ENCODE measurements at regions not wholly inside any gene's neighbourhood (a gene's known extent, or its start where the extent isn't known, plus 50 kb on each side); places are given as distances from the start of the nearest gene placed in this dataset.

DNA sequence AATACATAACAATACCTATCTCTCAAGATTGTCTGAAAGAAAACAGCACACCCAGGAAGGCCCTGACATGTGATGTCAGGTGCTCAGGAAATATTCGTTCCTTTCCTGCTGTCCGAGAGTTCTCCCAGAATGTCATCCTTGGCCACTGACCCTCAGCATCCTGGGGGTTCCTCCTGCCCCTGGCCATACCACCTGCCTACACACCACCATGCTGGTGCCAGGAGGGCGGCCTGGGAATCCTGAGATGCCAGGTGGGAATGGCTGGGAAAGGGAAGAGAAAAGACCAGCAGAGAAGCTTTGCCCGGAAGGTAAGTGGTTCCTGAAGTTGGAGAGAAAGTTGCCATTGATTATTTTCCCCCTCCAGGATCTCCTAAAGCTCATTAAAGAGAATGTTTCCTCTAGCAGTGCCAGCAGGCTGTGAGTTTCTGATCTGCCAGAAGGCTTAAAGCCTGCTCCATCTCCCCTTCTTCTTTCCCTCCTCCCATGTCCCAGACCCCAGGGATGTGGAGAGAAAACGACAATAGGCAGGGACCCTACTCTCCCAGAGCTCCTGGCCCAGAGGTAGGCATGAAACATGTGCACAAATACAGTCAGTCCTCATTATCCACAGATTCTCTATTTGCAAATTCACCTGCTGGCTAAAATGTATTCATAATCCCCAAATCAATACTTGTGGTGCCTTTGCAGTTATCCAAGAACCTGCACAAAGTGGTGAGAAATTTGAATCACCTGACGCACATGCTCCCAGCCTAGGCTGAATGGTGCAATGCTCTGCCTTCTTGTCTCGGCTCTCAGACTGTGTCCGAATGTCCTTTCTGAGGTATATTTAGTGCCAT lies 147.1 kb upstream of the MYCN start:
- DNase-seq (ENCODE audit: low spot score): no peak

DNA sequence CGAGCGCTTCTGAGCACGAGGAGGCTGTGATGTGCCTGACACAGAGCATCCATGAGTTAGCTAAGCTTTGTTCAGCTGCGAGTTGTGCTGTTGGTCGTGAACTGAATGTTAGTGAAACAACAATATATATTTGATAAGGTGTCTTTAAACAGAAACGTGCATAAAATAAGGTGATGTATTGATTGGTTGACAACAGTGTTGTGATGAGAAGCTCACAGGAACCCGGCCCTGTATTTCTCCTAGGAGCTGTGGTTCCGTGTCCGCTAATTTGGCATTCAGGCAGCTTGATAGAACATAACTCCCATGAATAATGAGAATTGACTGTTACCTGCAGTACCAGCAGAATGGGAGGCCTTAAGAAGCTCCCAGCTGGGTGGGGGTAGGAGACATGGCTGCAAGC lies 146.4 kb upstream of the MYCN start:
- DNase-seq (ENCODE audit: low spot score): no peak

DNA sequence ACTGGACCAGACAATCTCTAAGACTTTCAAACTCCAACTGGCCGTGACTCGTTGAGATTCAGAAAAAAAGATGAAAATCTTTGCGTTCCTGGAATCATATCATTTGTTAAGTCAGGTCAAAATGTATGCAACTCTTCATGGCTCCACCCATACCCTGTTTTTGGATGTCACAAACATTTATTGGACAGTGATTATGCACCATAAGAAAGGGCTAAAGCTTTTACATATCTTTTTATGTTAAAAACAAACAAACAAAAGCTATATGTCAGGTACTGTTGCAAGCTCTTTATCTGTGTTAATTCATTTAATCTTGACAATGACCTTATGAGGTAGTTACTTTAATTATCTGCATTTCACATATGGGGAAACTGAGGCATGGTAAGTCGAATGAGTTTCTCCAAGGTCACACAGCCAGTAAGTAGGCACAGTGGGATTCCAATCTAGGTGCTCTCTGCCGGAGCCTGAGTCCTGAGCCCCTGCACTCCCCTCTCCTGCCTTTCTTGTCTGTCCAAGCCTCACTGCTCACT lies 145.7 kb upstream of the MYCN start:
- DNase-seq (ENCODE audit: low spot score): no peak

DNA sequence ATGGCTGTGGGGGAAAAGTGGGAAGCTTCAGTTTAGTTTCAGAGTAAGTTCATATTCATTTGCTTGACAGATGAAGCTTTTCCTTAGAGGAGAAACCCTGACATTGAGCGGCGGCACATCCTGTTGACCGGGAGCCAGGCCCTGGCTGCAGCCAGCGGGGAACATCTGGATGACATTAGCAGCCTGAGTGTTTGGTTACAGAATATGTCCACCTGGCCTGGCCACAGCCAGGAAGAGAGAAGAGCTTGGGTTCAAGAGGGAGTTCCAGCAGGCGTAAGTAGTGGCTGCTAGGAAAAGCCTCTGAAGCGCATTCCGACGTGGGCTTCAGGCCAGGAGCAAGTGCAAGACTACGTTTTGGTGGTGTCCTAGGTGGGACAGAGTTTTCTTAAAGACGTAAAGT lies 144.9 kb upstream of the MYCN start:
- DNase-seq (ENCODE audit: low spot score): no peak

DNA sequence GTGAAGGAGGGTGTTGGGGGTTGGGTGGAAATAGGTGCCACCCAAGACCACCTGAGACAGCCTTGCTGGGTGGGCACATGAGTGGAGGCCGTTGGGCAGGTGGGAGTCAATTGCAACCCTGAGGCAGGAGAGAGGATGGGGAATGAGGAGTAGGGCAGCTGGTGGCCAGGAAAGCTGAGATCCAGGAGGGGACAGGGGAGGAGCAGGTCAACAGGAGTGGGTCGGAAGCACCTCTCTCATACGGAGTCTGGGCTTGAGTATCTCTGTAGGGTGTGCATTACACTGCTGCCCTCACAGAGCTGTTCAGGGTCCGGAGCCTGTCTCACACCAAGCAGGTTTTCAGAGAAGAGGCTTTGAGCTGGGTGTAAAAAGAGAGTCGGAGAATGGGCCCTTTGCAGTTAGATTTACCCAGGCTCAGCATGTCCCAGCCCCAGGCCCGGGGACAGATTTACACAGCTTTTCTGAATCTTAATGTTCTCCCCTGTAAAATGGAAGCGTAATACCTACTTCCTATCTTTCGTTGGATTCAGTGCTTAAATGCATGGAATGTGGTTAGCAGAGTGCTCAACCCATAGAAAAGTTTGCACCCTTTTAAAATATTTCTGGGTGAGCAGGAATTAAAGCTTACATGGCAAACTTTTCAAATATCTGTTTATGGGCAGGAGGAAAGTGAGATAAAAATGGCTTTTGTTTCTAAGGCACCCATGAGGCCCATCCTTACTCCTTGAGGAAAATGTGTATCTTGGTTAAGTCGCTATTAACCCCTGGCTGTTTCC lies 144.0 kb upstream of the MYCN start:
- no peak for DNase-seq (ENCODE audit: low spot score)

DNA sequence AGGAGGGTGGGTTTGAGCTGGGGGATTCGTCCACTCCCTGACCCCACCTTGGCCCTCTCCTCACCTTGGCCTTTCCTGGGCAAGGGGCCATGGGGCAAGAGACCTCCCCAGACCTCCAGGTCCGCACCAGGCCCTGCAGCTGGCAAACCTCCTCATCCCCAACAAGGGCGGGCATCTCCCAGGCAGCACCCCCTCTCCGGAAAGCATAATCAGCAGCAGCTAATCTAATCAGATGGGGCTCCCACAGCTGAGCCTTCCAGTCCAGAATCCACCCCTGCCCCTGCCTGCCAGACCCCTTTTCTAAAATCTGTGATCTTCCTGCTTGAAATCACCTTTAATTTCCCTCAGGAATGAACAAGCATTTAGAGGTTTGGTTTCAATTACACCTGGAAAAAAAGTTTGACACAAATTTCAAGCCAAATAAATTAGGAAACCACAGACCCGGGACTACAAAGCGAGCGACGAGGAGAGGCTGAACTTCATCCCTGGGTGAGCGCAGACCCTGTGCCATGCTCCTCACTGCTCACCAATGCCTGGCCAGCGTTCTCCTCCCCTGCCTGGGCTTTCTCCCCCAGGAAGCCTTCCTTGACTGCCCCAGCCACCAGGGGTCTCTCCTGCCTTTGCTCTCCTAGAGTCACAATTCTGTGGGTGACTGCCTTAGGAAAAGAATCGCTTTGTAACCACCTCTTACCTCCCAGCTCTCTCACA lies 143.0 kb upstream of the MYCN start:
- no peak for DNase-seq (ENCODE audit: low spot score)

DNA sequence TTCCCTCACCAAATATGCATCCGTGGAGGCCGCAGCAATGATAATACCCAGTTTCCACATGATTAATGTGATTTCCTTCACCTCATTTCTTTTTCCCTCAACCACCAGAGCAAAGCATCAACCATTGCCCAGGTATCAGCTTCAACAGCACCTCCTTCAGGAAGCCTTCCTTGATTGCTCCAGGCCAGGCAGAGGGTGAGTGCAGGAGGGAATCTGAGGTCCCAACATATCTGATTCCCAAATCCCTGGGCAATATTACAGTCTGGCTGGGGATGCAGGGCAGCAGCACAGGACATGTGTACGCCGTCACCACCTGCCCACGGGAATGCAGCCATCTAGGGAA lies 142.4 kb upstream of the MYCN start:
- DNase-seq (ENCODE audit: low spot score): no peak

DNA sequence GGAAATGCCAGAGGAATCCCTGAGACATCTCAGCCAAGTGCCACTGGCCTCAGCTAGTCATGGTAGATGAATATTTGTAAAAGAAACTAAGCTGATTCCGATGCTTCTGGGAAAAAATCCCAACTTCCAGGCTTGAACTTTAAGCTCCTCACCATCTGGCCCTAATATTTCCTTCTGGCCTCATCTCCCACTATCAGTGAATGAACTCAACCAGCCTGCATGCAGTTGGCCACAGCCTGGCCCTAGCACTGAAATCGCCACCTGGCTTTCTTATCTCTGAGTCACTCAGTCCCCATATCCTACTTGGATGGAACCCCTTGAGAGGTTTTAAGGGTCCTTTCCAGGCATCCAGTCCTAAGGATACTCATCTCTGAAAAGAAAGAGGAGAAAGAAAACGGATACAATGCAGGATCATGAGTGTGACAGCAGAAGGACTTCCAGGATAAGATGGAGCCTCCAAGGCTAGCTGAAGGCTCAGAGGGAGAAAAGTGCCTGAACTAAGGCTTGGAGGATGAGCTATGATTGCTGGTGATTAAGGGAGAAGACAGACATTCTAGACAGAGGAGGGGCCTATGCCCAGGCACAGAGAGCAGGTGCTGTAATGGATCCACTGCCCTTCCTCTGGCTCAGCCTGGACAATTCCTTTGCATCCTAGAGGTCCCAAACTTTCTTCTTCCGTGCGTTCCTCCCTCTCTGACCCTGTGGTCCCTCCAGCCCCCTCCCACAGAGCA lies 141.5 kb upstream of the MYCN start:
- no peak for DNase-seq (ENCODE audit: low spot score)

DNA sequence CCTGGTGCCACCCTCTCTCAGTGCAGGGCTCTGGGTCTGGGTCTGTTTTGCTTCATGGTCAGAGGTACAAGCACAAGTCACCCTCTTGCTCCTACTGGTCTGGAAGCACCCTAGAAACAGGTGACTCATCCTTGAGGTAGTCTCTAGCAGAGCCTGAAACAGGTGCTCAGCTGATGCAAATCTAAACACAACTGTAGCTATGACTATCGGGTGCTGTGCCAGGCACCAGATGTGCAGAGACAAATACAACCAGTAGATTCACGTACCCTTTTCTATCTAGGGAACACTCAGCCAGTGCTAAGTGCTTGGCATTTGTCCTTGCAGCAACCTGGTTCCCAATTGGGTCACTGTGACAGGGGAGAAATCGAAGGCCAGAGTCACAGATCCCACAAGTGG lies 140.9 kb upstream of the MYCN start:
- no peak for DNase-seq (ENCODE audit: low spot score)

DNA sequence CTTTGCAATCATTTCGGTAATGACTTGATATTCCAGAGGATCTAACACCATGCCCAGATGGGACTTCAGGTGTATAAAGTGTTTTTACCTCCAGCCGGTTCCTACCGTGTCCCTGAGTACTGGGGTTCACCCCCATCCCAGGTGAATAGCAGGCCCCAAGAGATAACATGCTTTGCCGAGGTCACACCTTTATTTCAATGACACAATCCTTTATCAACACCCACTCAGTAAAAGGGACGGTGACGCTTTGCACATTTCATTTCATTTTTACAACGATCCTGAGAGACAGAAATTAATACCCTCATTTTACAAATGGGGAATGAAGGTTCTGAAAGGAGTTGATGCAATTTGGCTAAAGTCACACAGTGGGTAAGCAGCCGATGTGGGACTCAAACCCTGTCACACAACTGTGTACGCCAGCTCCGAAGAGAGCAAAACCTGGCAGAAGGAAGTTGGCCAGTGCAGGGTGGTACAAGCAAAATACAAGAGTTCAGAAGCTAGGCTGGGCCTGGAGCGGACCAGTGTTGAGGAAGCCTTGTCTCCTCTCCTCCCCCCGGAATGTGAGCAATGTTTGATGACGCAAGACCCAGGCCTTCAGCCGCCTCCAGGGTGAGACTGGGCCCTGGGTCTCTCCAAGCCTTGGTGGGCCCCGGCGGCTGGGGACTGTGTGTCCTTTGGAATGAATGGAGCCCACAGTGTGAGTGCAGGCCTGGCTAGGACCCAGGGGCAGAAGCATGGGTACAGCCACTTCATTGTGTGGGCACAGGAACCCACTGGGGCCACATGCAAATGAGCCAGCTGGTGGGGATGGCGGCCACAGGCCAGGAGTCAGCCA lies 139.6 kb upstream of the MYCN start:
- DNase-seq (ENCODE audit: low spot score): no peak

DNA sequence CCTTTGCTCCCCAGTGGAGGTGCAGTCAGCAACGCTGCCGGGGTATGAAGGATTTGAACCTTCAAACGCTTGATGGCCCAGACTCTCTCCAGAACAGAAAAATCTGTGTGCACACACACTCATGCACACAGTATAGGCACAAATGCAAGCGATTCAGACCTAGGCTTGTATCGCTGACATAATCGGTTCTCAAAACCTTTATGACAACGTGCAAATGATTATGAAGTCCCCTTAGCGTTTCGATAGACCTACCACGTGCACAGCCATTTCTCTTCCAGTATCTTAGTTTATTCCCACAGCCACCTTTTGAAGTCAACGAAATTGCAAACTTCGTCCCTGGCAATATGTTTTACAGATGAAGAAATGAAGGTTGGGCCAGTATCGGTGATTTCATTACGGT lies 138.9 kb upstream of the MYCN start:
- no peak for DNase-seq (ENCODE audit: low spot score)

DNA sequence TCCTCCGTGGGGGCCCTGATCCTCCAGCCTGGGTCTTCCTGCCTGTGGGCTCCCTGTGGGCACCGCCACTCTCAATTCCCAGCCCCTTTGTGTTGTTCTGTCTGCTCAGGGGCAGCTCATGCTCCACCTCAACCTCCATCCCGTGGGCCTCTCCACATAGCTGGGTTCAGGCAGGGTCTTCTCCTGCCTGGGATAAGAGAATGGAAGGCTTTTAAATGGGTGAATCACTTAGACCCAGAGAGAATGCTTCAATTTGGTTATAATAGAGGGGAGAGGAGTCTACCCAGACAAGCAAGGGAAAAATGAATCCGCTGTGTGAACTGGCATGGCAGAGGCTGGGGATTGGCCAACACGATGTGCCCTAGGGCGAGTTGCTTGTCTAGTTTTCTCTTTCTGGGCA lies 138.4 kb upstream of the MYCN start:
- no peak for DNase-seq (ENCODE audit: low spot score)

DNA sequence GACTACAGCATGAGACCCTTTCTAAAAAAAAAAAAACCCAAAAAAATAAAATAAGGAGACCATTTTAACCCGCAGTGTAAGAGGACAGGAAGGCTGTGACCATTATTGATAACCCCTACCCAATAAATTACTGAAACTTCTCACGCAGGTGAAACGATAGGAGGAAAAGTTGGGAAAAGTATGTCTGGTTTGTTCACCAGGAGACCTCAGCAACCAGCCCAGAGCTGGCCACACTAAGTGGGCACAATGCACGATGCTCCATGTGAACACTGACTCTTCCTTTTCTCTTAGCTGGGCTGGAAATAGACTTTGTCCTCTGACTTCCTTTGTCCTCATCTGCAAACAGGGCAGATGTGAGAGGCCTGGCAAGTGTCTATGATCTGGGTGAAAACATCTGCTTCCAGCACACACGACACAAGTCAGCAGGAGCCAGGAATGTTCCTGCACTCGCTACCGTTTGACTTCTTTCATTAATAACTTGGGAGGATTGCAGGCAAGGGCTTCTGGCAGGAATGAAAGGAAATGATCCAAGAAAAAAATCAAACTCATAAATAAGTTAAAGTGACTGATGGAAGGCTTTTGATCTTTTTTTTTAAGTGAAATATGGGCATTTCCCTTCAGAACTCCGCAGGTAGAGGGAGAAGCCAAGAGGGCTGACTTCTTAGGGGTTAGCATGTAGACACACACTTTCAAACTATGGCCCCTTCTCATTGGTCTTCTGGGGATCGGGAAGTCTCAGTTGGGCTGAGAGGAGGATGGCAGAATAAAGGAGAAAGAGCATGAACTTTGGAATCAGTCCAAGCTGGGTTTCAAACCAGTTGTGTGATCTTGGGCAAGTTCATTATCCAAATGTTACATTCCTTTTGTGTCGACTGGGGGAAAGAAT lies 137.4 kb upstream of the MYCN start:
- DNase-seq (ENCODE audit: low spot score): no peak

DNA sequence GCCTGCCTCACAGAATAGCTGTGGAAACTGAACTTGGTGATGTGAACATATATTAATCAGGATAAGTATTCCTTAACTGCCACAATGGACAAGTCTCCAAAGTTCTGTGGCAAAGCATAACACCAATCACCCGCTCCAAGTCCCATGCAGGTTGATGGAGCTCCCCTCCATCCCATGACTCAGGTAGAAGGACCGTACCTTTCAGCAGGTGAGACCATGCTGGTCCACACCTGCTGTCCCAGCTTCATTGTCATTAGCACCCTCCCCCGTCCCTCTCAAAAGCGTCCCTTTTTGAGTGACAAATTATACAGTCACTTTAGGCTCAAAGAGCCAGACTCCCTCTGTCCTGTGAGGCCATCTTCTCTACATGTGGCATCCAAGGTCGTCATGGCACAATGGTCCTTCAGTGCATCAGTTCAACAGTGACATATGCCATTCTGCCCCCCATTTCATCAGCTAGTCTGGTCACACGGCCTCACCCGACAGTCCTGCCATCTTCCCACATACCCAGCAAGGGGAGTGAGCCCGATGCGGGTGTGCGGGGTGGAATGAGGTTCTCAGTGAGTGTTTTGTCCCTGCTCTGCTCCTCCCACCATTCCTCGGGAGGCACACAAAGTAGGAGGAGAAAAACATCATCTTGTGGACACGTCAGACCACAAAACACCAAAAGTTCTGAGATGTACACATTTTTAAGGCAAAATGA lies 136.7 kb upstream of the MYCN start:
- DNase-seq (ENCODE audit: low spot score): no peak

DNA sequence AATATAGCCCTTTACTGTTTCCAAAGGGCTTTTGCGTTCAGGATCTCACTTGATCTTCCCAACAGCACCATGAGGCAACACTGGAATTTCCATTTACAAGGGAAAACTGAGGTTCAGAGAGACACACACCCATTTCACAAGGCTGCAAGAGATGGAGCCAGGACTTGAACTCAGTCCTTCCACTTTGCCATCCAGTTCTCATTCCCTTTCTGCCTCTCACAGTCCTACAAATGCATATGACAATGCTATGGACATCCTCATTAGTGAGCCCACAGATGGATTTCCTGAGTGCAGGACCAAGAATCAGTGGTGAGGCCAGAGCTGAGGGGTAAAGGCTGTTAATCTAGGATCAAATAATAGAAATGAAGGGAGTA lies 136.1 kb upstream of the MYCN start:
- no peak for DNase-seq (ENCODE audit: low spot score)

DNA sequence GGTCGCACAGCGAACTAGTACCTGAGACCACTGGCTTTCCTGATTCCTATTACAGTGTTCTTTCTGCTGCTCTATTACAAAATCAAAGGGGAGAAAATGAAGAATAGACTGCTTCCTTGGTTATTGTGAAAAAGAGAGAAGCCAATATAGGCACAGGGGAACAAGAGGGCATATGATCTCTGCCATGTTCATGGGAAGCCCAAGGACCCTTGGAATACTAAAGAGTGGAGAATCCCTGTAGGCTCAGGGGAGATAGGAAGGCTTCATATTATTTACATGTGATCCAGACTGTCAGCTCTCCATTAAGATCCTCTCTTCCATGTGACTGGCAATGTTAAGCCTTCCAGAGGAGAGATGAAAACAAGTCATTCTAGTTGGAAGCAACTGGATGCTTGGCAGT lies 135.7 kb upstream of the MYCN start:
- DNase-seq (ENCODE audit: low spot score): no peak

DNA sequence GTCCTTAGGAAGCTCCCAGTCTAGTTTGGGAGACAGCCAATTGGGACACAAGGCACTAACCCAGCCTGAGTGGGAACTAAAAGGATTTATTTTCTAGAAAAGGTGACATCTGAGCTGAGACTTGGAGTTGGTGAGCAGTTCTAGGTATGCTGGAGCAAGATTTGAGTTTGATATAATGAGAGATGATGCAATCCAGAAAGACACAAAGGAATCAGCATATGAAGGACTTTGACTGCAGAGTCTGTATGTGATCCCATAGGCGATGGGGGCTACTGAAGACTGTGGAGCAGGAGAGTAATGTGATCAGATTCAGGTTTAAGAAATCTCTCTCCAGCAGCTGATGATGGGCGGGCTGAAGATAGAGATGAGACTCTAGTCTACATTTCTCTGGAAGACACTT lies 135.1 kb upstream of the MYCN start:
- no peak for DNase-seq (ENCODE audit: low spot score)

DNA sequence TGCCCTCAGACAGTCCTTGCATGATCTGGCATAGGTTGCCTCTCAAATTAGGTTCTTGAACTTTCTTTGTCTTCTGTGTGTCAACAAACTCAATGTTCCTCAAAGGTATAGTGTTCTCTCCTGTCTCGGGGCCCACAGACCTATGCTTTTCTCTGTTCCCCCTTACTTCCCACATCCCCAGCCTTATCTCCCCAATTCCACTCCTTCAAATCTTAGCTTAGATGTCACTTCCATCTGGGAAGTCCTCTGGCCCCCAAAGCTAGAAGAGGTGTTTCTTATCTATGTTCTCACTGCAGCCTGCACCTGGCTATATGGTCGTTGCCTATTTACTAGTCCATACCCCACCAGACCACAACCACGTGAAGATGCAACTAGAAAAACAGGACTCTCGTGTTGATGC lies 134.6 kb upstream of the MYCN start:
- DNase-seq (ENCODE audit: low spot score): no peak

DNA sequence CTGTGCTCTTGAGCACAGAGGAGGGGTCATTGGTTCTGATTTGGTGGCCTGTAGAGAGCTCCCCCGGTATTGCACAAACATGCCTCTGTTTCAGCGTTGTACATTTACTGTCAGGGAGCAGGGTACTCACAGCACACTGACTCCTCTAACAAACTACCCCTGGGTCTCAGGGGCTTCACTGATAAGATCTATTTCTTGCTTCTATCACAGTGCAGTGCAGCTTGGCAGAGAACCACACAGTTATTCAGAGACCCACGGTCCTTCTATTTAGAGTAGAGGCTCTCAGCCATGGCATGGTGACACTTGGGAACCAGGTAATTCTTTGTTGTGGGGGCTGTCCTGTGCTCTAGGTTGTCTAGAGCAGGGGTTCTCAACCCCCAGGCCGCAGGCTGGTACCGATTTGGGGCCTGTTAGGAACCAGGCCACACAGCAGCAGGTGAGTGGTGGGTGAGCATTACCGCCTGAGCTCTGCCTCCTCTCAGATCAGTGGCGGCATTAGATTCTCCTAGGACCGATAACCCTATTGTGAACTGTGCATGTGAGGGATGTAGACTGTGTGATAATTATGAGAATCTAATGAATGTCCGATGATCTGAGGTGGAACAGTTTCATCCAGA lies 133.4 kb upstream of the MYCN start:
- DNase-seq (ENCODE audit: low spot score): no peak

Data from ecto neural progenitor cell (in vitro differentiated cells).